ENCODE measurements at regions not wholly inside any gene's neighbourhood (a gene's known extent, or its start where the extent isn't known, plus 50 kb on each side); places are given as distances from the start of the nearest gene placed in this dataset.

DNA sequence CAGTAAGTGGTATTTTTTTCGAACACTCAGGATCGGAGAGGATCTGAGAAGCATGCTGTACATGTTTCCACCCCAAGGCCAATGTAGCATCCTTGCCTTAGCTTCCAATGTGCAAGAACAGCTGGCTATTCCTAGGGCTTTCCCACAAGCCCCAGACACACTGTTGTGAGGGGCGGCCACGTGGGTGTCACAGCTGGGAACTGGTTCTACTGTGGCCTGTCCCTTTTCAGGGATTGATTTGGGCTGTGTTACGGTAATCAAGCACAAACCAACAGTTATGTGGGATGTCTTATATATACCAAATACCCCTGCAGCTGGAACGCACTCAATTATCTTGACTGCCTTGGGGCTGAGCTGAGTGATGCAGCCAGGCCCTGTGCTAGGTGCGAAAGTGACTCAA lies 116.3 kb upstream of the CXCR4 start:
- TF ChIP-seq GATA2 (IDR thresholded peaks at IDR 0.05; ENCODE audit: low read depth, low read length): no peak
- TF ChIP-seq GATA3 (IDR thresholded peaks at IDR 0.05; ENCODE audit: low read depth, low read length): no peak

DNA sequence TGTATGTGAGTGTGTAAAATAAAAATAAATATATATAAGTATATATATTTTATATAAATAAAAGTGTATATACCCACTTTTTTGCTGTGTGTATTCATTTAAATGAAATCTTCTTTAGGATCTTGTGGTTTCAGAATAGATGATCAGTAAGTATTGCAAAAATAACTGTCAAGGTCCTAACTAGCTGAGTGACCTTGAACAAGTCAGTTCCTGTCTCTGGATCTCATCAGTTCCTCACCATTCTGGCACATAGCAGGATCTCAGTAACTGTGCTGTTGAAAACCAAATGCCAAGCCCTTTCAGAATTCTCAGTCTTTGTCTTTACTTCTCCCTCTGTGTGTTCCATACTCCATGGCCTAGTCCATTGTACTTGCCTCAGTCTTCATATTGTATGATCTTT lies 115.3 kb upstream of the CXCR4 start:
- TF ChIP-seq GATA3 (IDR thresholded peaks at IDR 0.05; ENCODE audit: low read depth, low read length) (no peak), GATA2 (IDR thresholded peaks at IDR 0.05; ENCODE audit: low read depth, low read length) (no peak)

DNA sequence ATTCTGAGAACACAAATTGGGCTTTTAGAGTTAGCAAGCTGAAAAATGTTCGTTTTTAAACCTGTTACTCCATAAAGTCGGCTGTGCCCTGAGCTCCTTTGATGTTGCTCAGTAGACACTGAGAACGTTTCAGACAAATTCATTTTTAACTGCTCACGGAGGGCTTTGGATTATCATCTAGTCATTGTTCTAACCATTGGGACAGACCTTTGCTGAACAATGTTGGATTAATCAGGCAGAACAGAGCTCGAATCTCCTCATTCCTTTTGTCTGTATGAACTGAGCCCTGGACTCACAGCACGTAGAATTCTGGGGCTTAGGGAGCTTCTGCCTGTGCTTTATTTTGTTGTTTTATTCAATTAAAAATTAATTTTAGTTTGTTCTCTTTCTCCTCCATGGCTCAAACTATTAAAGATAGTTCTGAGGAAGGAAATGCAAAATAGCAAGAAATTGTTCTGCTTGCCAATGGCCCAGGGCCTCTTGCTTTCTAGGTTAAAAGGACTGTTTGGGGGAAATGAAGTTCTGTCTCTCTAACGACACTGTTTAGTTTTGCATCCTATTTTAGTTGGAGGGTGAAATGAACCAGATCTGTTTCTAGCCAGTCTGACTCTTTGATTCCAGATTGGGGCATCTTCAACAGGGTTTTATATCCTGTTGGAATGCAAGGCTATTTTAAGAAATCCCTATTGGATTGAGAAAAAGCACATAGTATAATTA lies 114.7 kb upstream of the CXCR4 start:
- no peak for TF ChIP-seq GATA3 (IDR thresholded peaks at IDR 0.05; ENCODE audit: low read depth, low read length)
- no peak for TF ChIP-seq GATA2 (IDR thresholded peaks at IDR 0.05; ENCODE audit: low read depth, low read length)

DNA sequence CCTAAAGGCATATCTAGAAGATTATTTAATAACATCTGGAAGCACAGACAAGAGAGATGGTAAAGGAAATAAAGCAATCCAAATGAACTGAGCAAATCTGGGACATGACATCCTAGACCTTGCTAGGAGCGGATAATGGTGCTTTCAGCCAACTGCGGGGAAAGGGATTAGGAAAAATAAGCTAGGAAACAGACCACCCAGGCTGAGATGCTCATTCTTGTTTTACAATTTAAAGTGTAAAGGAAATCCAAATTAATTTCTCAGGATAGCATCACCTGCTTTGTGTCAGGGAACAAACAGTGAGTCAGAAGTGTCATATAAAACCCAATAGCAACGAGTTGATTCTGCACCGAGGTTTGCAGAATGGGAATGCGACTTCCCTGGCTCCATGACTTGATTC lies 112.5 kb upstream of the CXCR4 start:
- no peak for TF ChIP-seq GATA3 (IDR thresholded peaks at IDR 0.05; ENCODE audit: low read depth, low read length)
- no peak for TF ChIP-seq GATA2 (IDR thresholded peaks at IDR 0.05; ENCODE audit: low read depth, low read length)

DNA sequence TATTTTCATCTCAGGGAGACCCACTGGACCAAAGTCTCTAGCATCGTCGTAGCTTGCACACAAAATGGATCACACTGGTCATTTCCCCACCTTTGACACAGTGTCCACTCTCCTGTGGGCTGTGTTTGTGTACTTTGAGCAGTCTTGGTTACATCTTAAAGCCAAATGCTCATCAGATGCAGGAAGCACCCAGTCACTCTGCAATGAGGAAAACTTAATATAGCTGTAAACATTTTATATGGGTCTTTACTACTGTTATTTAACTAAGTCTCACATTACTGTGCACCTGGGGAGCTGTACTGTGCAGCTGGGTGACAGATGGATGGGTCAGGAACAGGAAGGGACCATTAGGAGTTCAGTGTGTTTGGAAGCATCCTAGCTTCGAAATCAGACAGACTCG lies 109.0 kb upstream of the CXCR4 start:
- TF ChIP-seq GATA3 (IDR thresholded peaks at IDR 0.05; ENCODE audit: low read depth, low read length) (no peak), GATA2 (IDR thresholded peaks at IDR 0.05; ENCODE audit: low read depth, low read length) (no peak)

DNA sequence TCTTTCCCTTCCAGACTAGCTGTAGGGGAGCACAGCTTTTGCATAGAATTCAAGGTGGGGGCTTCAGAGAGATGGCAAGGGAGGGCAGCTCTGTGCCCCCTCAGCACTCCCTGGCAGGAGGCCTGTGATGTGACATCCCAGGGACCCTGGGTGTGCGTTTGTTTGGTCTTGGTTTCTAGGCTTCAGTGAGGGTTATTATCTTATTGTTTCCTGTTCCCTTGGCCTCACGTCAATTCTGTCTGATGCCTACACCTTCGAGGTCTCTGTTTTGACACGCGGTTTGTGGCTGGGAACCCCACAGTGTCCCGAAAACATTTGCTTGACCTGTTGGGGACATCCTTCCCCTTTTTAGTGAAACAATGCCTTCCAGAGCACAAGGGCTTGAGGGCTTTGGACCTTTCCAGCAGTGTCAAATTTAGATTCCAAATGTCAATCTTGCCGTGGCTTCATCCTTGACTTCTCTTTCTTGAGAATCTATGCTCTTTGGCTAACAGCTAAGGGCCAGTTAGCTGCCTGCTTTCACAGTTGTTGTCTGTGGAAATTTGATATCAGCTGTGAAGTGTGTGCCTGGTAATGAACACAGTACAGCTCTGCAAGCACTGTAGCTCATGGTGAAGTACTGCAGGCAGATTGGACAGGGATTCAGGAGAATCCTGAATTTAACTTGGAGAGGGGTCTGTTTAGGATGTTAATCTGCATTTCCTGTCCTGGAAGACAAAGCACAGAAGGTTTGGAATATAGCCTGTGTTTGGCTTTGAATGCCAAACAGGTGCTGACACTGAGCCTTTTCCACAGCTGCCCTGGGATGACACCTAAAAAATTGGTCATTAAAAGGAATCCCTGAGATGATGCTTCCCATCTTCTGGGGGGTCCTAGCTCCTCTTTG lies 108.2 kb upstream of the CXCR4 start:
- no peak for TF ChIP-seq GATA2 (IDR thresholded peaks at IDR 0.05; ENCODE audit: low read depth, low read length)
- no peak for TF ChIP-seq GATA3 (IDR thresholded peaks at IDR 0.05; ENCODE audit: low read depth, low read length)

DNA sequence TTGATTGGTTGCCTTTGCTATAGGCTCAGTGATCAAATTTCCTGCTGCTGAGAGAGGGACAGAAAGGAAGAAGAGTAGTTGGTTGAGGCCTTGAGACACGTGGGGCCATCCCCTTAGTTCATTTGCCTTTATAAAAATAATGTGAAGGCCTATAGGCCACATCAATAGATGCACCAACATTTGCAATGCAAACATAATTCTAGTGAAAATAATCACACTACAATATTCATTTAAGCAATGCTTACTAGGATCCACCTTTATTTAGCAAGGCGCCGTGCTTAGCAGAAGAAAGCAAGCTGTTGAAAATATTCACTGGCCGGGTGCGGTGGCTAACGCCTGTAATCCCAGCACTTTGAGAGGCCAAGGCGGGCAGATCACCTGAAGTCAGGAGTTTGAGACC lies 105.3 kb upstream of the CXCR4 start:
- TF ChIP-seq GATA3 (IDR thresholded peaks at IDR 0.05; ENCODE audit: low read depth, low read length) (no peak), GATA2 (IDR thresholded peaks at IDR 0.05; ENCODE audit: low read depth, low read length) (no peak)

DNA sequence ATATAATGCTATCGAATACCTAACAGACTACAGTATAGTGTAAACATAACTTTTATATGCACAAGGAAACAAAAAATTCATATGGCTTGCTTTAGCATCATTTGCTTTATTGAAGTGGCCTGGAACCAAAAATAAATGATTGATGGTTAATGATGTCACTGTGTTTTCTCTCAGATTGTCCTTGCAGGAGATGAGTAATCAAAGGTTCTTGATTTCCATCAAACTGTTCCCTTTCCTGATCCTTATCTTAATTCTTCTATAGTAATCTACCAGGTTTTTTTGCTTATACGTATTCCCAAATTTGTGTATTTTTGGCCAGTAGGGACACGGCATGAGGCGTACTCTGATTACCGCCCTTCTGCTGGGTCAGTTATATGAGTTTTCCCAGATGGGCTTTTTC lies 104.9 kb upstream of the CXCR4 start:
- TF ChIP-seq GATA2 (IDR thresholded peaks at IDR 0.05; ENCODE audit: low read depth, low read length): no peak
- no peak for TF ChIP-seq GATA3 (IDR thresholded peaks at IDR 0.05; ENCODE audit: low read depth, low read length)

DNA sequence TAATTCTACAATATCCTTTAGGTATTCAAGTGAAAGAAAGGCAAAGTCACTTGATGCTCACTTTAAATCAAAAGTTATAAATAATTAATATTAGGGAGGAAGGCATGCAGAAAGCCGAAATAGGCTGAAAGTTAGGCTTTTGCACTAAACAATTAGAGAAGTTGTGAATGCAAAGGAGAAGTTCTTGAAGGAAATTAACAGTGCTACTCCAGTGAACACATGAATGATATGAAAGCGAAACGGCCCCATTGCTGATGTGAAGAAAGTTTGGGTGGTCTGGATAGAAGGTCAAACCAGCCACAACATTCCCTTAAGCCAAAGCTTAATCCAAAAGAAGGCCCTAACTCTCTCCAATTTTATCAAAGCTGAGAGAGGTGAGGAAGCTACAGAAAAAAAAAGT lies 103.1 kb upstream of the CXCR4 start:
- TF ChIP-seq GATA2 (IDR thresholded peaks at IDR 0.05; ENCODE audit: low read depth, low read length) (no peak), GATA3 (IDR thresholded peaks at IDR 0.05; ENCODE audit: low read depth, low read length) (no peak)

DNA sequence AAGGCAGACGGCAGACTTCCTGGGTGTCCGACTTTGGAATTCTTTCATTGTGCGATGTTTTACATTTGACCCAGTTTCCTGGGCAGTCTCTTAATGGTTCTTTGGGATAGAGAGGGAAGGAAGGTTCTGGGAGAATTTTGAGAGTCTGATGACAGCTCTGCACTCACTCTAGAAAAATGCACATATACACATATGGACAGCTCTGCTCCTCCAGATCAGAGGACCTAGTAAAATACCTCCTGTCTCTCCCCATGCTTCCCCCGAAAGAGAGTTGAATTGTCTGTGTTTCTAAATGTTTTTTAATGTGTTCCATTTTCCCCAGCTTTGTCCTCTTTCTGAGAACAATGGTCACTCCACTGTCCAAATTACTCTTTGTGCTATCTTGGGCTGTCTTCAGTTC lies 102.0 kb upstream of the CXCR4 start:
- no peak for TF ChIP-seq GATA3 (IDR thresholded peaks at IDR 0.05; ENCODE audit: low read depth, low read length)
- no peak for TF ChIP-seq GATA2 (IDR thresholded peaks at IDR 0.05; ENCODE audit: low read depth, low read length)

DNA sequence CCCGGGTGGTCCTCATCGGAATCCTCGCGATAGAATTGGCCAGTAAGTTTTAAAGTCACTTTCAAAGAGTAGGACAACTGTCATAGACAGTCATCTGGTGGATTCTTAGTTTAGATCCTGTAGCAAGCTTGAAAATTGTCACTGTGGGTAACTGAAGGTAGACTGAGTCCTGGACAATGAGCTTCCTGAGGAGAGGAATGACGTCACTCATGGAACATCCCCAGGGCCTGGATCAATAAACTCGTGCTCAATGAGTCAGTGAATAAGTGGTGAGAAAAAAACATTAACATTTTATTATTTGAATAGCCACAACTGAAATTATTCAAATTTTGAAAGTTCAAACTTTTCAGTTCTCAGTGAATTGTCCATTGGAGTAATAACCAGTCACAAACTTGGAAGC lies 101.4 kb upstream of the CXCR4 start:
- TF ChIP-seq GATA2 (IDR thresholded peaks at IDR 0.05; ENCODE audit: low read depth, low read length) (no peak), GATA3 (IDR thresholded peaks at IDR 0.05; ENCODE audit: low read depth, low read length) (no peak)

DNA sequence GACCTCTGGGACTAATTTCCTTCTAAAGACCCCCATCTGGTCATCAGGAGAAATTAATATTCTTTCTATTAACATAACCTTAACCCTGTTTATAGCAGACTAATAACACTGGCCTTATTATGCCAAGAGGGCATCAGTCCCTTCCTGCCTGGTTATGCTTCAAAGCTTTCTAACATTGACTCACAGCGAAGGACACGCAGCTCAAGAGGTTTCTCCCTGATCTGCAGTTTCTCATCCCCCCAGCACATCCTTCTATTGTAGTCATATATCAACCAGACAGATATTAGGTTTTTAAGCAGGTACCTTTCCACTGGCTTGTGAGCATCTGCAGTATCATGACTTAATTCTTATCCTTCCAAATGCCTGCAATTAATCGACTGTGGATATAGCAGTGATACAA lies 100.0 kb upstream of the CXCR4 start:
- TF ChIP-seq GATA2 (IDR thresholded peaks at IDR 0.05; ENCODE audit: low read depth, low read length): no peak
- no peak for TF ChIP-seq GATA3 (IDR thresholded peaks at IDR 0.05; ENCODE audit: low read depth, low read length)

DNA sequence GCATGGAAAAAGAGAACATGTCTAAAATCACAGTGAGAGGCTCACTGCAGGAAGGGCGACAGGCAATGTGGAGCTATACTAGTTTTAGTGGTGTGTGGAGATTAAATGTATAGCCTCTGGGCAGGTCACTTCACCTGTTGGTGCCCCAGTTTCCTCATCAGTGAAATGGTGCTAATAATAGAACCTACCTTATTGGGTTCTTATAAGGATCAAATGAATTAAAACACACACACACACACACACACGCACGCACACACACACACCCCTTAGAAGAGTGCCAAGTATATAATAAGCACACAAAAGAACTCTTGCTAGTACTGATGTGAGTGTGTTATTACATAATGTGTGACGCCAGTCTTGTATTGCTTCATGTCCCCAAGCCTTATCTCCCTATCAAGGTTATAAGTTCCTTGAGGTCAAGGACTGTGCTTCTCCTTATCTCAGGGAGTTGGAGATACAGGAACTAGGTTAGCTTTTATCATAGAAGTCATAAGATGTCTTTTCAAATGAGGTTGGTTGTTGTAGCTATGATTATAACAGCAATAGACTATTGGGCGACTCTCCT lies 98.0 kb upstream of the CXCR4 start:
- TF ChIP-seq GATA2 (IDR thresholded peaks at IDR 0.05; ENCODE audit: low read depth, low read length) (no peak), GATA3 (IDR thresholded peaks at IDR 0.05; ENCODE audit: low read depth, low read length) (no peak)

DNA sequence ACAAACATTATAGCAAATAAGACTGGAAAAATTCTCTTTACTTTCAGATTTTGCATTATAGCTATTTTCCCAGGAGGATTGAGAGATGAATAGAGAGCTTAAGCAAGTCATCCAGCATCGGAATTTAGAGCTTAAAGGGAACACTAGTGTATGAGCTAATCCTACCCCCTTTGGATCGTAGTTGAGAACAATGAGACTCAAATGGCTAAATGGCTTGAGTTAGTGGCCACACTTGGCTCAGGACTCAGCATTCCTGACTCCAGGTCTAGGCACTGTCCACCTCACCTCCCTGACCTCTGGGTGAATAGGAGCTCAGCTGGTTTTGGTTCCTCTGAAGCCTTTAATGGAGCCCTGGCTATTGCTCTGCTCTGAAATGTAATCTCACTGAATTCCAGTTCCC lies 97.5 kb upstream of the CXCR4 start:
- TF ChIP-seq GATA3 (IDR thresholded peaks at IDR 0.05; ENCODE audit: low read depth, low read length): no peak
- TF ChIP-seq GATA2 (IDR thresholded peaks at IDR 0.05; ENCODE audit: low read depth, low read length): no peak

Measured in SH-SY5Y (cell line).